ENCODE measurements at regions not wholly inside any gene's neighbourhood (a gene's known extent, or its start where the extent isn't known, plus 50 kb on each side); places are given as distances from the start of the nearest gene placed in this dataset.
A peak's percentile ranks its signal among the peaks of the same experiment; 100 is the strongest.

- POLR2A ChIA-PET (ENCODE audit: unreplicated experiment), result no interaction called here
- no peak for TF ChIP-seq RCOR1 (IDR thresholded peaks at IDR 0.05; ENCODE audit: insufficient replicate concordance, low read length)
- TF ChIP-seq CEBPB (IDR thresholded peaks at IDR 0.05; ENCODE audit: low read depth, low read length), result peak; percentile 71
- CTCF ChIA-PET, result no interaction called here
Observed at GRCh38 chr3:56976651-56977560, 83.6 kb upstream of the SPATA12 start.

More at GRCh38 chr3:56976651-56977560, 83.6 kb upstream of the SPATA12 start:
- intact Hi-C loops (cut with micrococcal nuclease), result no loop called here
- dilution Hi-C loops (cut with HindIII; ENCODE audit: low sequenced_read_pairs, unreplicated experiment), result no loop called here
- no peak overlapping the region for H3K23ac ChIP-seq (ENCODE audit: low read depth, low read length)
- peaks cover 15% of the 10 kb centered on the region for H3K9me1 ChIP-seq (ENCODE audit: insufficient read depth, low read length)
- no peaks in the 10 kb centered on the region for H3K27me3 ChIP-seq (ENCODE audit: control insufficient read depth, insufficient read depth, low read length)
- H3K36me3 ChIP-seq (ENCODE audit: control insufficient read depth, insufficient read depth, low read length), result no peaks in the 10 kb centered on the region
- H3K4ac ChIP-seq (ENCODE audit: low read depth, low read length), result no peak overlapping the region
- no peak overlapping the region for H3K4me2 ChIP-seq (ENCODE audit: low read depth, low read length)
- H3K14ac ChIP-seq (replicated peaks; ENCODE audit: low read depth, low read length), result no peak overlapping the region
- H2BK15ac ChIP-seq (ENCODE audit: low read depth, low read length), result no peak overlapping the region
- no peak overlapping the region for H2AK9ac ChIP-seq (replicated peaks; ENCODE audit: low read depth, low read length, poor library complexity)
- no peak overlapping the region for H3K4me3 ChIP-seq (ENCODE audit: insufficient read depth, low read depth, low read length)
- no peak overlapping the region for H4K8ac ChIP-seq (ENCODE audit: low read depth in 2 of 2, low read length in 2 of 2)
- no peak overlapping the region for H3K18ac ChIP-seq (ENCODE audit: low read depth, low read length)
- H4K5ac ChIP-seq (ENCODE audit: low read depth, low read length), result no peak overlapping the region
- H3K4me1 ChIP-seq (ENCODE audit: control insufficient read depth, insufficient read depth, low read length), result peaks cover 9% of the 10 kb centered on the region
- no peak overlapping the region for H2BK20ac ChIP-seq (ENCODE audit: low read depth, low read length)
- H2AFZ ChIP-seq (replicated peaks; ENCODE audit: low read length, poor library complexity), result no peak overlapping the region
- H3K79me1 ChIP-seq (ENCODE audit: low read depth in 1 of 2, low read length in 2 of 2), result no peaks in the 10 kb centered on the region
- H2AK5ac ChIP-seq (ENCODE audit: low read depth, low read length), result no peak overlapping the region
- H2BK5ac ChIP-seq (ENCODE audit: low read depth, low read length, poor library complexity, severe bottlenecking), result no peak overlapping the region
- H4K20me1 ChIP-seq (ENCODE audit: insufficient read depth, low read length), result peaks cover 5% of the 10 kb centered on the region; the same call in 1 of the 2 replicates
- ATAC-seq (ENCODE audit: low read depth), result no peak
- DNase-seq, result peak; percentile 67
- in situ Hi-C loops (cut with MboI; ENCODE audit: low sequenced_read_pairs), result no loop called here
- no peak overlapping the region for H2BK120ac ChIP-seq (ENCODE audit: low read depth, low read length)
- H3K27ac ChIP-seq (ENCODE audit: insufficient read depth, low read length), result no peak overlapping the region
- no peak overlapping the region for H3K56ac ChIP-seq (ENCODE audit: extremely low read depth, insufficient read depth, low read length)
- H3K9ac ChIP-seq (ENCODE audit: low read depth, low read length), result no peak overlapping the region
- WGBS, 2 experiments (ENCODE audit: extremely low coverage in 2 of 2, insufficient read length in 1 of 2), result 70% methylated on average over 2 of the region's 9 CpGs; no CpG with 5 or more reads in 1 of the 2 experiments
- no peaks in the 10 kb centered on the region for H3K9me3 ChIP-seq (ENCODE audit: control insufficient read depth, insufficient read depth, low read length)
- no TSS peak for BruUV-seq (replicated peaks)
- H4K91ac ChIP-seq (ENCODE audit: insufficient read depth, low read depth, low read length), result no peak overlapping the region
